AG08395 (cell line): ENCODE measurements at regions not wholly inside any gene's neighbourhood (a gene's known extent, or its start where the extent isn't known, plus 50 kb on each side); places are given as distances from the start of the nearest gene placed in this dataset.

Experiments used
- DNase-seq: peaks from one replicate; pipeline ENCODE4 v3.0.0; 2012; ENCODE audit warnings: mixed read lengths, low spot score

- no peak for DNase-seq
These were observed 286.8 kb downstream of the ARL6IP6 start for GRCh38 chr2:153005071-153005730.

DNA sequence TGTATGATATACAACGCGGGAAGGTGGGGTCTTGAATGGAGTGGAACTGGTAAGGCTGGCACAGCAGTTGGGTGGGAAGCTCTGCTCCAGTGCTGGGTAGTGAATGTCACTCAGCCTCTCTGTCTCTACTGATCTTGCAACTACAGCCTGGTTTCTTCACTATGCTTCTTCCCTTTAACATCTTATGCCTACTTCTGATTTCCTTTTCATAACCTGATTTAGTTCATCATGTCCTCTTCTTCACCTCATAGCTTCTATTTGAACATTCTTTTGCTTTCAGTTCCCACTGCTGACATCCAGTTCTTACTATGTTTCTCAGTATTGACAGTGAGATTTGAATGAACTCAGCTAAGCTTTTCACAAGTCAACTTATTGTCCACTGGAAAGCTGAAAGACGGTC is 286.2 kb downstream of the ARL6IP6 start:
- DNase-seq = no peak

GRCh38 chr2:152974146-152974545 is 255.7 kb downstream of the ARL6IP6 start:
- DNase-seq = no peak

DNA sequence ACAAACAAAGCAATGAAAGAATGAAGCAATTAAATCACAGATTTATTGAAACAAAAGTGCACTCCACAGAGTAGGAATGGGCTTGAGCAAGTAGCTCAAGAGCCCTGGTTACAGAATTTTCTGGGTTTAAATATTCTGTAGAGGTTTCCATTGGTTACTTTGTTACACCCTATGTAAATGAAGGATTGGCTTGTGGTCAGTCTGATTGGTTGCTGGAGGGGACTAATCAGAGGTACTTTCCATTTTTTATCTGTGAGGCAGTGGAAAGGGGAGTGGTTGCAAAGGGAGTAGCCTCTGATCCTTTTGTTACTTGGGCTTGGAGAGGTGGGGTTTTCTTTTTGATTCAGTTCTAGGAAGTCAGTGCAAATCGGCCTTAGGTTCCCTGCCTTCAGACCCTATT is 253.3 kb downstream of the ARL6IP6 start:
- no peak for DNase-seq

DNA sequence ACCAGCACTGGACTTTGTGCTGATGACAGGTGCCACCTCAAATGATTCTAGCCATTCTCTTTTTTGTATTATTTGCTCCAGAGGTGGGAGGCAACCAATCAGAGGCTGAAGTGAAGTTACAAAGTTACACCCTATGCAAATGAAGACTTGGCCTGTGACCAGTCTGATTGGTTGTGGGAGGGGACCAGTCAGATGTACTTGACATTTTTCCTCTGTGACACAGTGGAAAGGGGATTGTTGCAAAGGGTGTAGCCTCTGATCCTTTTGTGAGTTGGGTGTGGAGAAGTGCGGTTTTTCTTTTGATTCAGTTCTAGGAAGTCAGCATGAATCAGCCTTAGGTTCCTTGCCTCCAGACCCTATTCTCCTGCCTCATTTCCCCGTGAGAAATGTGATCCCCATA is 244.0 kb downstream of the ARL6IP6 start:
- DNase-seq = no peak

DNA sequence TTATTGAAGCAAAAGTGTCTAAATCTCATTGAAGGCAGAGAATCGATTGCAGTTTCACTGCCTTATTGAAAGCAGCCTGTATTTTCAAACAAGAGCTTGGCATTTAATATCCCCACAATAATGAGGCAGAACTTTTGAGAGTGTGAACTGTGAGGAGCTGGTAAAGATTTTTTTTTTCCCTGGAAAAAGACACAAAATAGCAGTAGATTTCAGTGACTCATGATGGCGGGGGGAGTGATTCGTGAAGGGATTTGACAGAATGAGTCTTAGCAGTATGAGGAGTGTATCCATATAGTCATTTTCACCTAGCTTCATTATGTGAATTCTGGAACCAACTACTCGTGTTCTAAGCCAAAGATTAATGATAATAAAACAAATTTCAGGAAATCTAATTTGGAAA is 242.9 kb downstream of the ARL6IP6 start:
- DNase-seq = no peak

DNA sequence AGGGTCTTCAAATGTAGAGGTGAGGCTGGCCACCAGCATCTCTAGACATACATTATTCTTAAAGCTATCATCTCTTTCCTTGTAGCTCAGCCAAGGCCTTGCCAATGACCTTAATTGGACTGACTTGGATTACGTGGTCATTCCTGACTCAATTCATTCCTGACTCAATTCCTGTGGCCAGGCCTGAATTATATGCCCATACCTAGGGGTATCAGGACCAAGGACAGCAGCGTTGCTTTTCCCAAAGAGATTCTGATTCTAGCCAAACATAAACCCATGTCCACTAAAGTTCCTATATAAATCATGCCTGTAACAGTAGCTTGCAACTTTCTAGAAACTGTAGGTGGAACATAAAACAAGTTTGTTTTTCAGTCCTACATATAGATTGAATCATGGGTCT is 231.7 kb downstream of the ARL6IP6 start:
- no peak for DNase-seq

- DNase-seq = no peak
These were observed 225.7 kb downstream of the ARL6IP6 start for GRCh38 chr2:152944099-152944498.

DNA sequence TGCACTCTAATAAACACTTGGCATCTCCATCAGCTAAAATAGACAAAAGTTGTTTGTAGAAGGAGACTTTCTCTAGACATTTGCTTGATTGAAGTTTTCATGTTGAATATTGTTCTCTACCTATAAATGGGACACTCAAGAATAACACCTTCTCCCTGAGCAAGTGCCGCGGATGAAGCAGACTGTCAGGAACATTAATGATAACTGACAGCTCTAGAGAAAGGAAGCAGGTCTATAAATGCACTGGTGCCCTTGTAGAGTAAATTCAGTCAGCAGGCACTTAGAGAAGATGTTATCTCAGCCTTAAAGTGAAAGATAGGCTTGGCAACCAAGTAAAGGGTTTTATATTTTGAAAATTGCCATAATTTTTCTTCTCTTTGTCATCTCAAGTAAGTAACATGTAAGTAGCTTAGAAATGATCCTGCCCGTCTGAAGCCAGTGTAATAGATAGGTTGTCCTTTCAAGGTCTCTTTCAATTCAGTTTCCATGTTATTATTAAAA is 224.6 kb downstream of the ARL6IP6 start:
- no peak for DNase-seq

GRCh38 chr2:152930501-152930900 is 212.1 kb downstream of the ARL6IP6 start:
- DNase-seq = no peak

DNA sequence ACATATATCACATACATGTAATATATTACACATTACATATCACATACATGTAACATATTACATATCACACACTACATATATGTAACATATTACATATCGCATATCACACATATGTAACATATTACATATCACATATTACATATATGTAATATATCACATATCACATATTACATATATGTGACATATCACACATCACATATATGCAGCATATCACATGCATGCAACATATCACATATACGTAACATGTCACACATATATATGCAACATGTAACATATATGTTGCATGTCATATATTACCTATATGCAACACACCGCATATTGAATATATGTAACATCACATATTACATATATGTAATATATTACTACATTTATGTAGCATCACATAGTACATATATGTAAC is 211.2 kb downstream of the ARL6IP6 start:
- DNase-seq = no peak

DNA sequence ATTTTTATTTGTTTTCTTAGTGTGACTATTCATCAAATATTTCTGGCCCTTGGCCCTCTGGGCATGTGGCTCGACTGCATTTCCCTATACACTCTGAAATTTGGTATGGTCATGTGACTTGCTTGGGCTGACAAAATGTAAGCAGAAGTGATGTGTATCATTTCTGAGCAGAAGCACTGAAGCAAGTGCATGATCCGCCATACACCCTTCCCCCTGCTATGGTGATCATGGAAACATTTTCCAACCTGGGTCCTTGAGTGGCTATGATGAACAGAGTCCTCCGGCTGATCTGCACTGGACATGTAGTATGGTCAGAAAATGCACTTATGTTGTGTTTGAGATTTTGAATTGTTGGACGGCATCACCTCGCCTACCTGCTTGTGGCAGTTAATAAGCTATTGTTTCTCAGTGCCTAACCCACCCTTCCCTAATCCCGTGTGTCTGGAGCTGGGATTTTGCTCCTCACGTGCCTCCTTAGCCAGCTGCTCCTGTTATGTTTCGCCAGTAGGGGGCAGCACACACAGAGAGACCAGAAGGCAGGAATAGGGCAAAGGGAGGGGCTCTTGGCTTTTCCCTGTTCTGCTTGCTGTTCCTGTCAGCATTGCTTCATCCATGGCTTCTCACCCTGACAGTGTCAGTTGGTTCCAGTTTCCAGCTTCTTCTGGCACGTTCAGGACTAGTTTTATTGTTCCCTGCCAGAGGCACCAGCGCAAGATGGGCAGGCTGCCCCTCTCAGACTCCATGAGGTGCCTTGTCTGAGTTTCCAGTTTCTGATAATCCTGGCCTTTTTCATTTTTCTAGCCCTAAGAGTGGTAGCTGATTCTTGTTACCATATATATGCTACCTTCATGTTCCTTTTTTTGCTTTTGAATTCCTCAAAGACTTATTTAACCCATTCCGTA is 207.4 kb downstream of the ARL6IP6 start:
- no peak for DNase-seq

DNA sequence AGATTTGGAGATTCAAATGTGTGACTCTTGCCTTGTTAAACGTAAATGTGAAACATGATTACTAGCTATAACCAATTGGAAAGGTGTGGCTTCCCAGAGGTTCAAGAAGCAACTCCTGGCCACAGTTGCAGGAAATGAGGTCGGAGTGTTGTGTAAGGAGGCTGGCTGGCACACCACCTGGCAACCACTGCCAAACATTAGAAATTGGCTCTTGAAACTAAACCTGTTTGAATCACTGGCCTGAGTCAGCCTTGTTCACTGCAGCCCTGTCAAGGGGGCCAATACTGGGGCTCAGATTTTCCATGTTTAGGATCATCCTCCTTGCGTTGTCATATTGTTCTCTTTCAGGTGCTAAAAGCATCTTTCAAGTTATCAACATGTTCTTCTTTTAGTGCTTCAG is 206.3 kb downstream of the ARL6IP6 start:
- no peak for DNase-seq

DNA sequence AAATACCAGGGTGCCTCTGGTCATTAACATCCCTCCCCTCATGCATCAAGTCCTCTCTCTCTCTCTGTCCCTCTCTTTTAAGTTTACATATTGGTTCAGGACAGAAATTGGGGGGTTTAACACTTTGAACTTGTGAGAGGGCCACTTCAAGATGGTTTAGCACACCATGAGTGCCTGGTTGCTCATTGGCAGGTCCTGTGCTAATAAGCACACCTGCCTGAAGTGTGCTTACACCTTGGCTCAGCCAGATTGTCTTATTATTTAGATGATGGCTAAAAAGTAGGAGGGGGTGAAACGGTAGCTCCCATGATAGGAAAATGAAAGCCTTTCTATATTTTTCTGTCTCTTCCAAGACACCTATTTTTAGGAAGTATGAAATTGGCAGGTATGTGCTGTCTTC is 205.8 kb downstream of the ARL6IP6 start:
- DNase-seq = no peak

DNA sequence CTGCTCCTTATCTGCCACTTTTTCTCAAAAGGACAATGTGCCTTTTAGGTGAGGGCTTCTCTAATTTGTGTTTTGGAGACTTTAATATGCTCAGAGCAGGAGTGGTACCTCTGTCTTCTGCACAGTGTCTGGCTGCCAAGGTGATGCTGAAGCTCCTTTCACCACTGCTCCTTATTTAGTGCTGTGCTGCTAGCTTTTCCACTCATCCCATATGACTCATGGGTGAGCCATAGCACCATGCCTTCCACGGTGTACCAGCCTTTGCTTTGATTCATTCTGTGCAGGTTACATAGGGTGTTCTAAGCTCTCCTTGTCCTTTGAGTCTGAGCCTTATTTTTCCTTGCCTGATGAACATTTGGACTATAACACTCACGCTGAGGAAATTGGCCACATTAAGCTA is 202.4 kb downstream of the ARL6IP6 start:
- no peak for DNase-seq

DNA sequence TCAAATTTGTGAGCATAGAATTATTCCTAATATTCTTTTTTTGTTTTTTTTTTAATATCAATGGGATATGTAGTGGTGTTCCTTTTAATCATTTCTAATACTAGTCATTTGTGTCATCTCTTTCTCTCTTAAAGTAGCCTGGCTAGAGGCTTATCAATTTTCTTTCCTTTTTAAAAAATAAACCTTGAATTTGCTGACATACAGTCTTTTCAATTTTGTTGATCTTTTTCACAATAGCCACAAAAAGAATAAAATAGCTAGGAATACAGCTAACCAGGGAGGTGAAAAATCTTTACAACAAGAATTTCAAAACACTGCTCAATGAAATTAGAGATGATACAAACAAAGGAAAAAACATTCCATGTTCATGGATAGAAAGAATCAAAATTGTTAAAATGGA is 192.6 kb downstream of the ARL6IP6 start:
- DNase-seq = no peak

DNA sequence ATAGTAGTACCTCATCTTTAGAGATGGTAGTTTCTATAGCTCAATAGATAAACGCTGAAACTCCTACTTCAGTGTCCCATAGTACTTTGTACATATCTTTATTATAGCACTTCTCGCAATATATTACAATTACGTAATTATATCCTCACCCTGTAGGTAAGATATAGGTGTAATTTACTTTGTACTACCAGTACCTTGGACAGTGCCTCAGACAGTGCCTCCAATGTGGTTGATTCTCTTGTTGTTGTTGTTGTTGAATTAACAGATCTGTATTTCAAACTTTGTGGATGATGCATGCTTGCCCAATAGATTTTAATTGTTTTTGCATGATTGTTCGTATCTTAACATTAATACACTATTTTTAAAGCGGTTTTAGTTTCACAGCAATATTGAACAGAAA is 188.6 kb downstream of the ARL6IP6 start:
- DNase-seq = no peak

GRCh38 chr2:152894051-152894450 is 175.6 kb downstream of the ARL6IP6 start:
- no peak for DNase-seq

- no peak for DNase-seq
These were observed 172.3 kb downstream of the ARL6IP6 start for GRCh38 chr2:152890736-152891135.

DNA sequence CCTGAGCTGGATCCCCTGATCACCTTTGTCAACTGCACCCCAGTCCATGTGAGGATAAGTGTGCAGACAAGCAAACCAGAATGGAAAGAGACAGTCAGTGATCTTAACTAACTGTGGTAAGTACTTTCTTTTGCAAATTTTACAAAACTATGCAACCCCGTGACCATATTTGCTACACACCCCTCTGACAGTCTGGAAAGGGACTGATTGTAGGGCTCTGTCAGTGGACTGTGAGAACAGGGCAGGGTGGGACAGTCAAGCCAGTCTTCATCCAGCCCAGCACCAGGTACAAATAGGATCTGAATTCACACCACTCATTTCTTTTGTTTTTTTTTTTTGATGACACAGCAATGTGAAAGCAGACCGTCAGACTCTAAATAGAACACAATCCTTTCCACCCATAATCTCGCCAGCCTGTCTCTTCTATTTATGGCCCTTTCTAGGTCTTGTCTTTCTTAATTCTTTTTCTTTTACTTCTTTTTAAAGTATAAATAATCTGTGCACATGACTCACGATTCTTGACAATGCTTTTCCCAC is 165.6 kb downstream of the ARL6IP6 start:
- no peak for DNase-seq

- no peak for DNase-seq
These were observed 163.1 kb downstream of the ARL6IP6 start for GRCh38 chr2:152881527-152881926.

DNA sequence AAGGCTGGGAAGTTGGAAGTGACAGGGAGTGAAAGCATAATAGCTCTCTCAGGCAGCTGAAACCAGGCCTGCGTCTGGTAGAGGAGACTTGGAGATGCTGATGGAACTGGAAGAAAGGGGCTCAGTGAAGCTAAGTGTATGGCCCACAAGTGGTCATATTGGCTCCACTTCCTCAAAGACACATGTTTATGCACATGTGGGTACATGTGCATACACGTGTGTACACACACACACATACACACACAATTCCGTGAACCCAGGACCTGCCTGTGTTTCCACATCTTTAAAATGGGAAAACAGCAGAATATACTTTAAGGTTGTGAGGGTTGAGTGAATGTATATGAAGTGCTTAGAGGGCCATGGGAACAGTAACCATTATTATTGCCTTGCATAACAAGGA is 160.9 kb downstream of the ARL6IP6 start:
- DNase-seq = no peak
